ENCODE measurements at regions not wholly inside any gene's neighbourhood (a gene's known extent, or its start where the extent isn't known, plus 50 kb on each side); places are given as distances from the start of the nearest gene placed in this dataset.

- no peak for DNase-seq
Measured at GRCh38 chr2:8540552-8541055, 141.3 kb upstream of the ID2 start.

- DNase-seq: no peak
Measured at GRCh38 chr2:8541223-8541622, 140.6 kb upstream of the ID2 start.

- DNase-seq: no peak
Measured at GRCh38 chr2:8541636-8542035, 140.2 kb upstream of the ID2 start.

- DNase-seq: no peak
Measured at GRCh38 chr2:8542381-8543059, 139.3 kb upstream of the ID2 start.

GRCh38 chr2:8543060-8543382, 138.8 kb upstream of the ID2 start:
- DNase-seq: no peak

GRCh38 chr2:8543383-8544170, 138.3 kb upstream of the ID2 start:
- DNase-seq: peak; percentile 84

- no peak for DNase-seq
Measured at GRCh38 chr2:8544171-8544785, 137.6 kb upstream of the ID2 start.

GRCh38 chr2:8544786-8545694, 136.8 kb upstream of the ID2 start:
- peak; percentile 93 for DNase-seq

- no peak for DNase-seq
Measured at GRCh38 chr2:8545695-8546611, 135.9 kb upstream of the ID2 start.

- DNase-seq: peak; percentile 30
Measured at GRCh38 chr2:8546612-8547283, 135.1 kb upstream of the ID2 start.

- DNase-seq: no peak
Measured at GRCh38 chr2:8547284-8548064, 134.4 kb upstream of the ID2 start.

GRCh38 chr2:8548065-8548618, 133.7 kb upstream of the ID2 start:
- DNase-seq: no peak

- no peak for DNase-seq
Measured at GRCh38 chr2:8548619-8549150, 133.2 kb upstream of the ID2 start.

GRCh38 chr2:8549273-8549922, 132.5 kb upstream of the ID2 start:
- DNase-seq: no peak

- no peak for DNase-seq
Measured at GRCh38 chr2:8549942-8550341, 131.9 kb upstream of the ID2 start.

- DNase-seq: no peak
Measured at GRCh38 chr2:8550481-8550880, 131.4 kb upstream of the ID2 start.

- DNase-seq: no peak
Measured at GRCh38 chr2:8550937-8551621, 130.8 kb upstream of the ID2 start.

- peak; percentile 9 for DNase-seq
Measured at GRCh38 chr2:8551622-8552074, 130.2 kb upstream of the ID2 start.
